ENCODE measurements at regions not wholly inside any gene's neighbourhood (a gene's known extent, or its start where the extent isn't known, plus 50 kb on each side); places are given as distances from the start of the nearest gene placed in this dataset.
"Not testable (repeated sequence)": the region's sequence is repeated elsewhere in the genome, so short reads cannot be mapped to it uniquely, and the experiment has no call there.

GRCh38 chr5:145652700-145653099, 182.4 kb downstream of the PRELID2 start:
- not testable (repeated sequence) for DNase-seq

GRCh38 chr5:145647137-145647536, 188.0 kb downstream of the PRELID2 start:
- not testable (repeated sequence) for DNase-seq

- DNase-seq = not testable (repeated sequence)
Observed at GRCh38 chr5:145643214-145643613, 191.9 kb downstream of the PRELID2 start.

GRCh38 chr5:145637396-145637795, 197.7 kb downstream of the PRELID2 start:
- no peak for DNase-seq

GRCh38 chr5:145636371-145636770, 198.8 kb downstream of the PRELID2 start:
- peak; percentile 12 for DNase-seq

GRCh38 chr5:145633474-145633873, 201.7 kb downstream of the PRELID2 start:
- DNase-seq = no peak

GRCh38 chr5:145632701-145633100, 202.4 kb downstream of the PRELID2 start:
- no peak for DNase-seq

- DNase-seq = no peak
Observed at GRCh38 chr5:145629047-145629446, 206.1 kb downstream of the PRELID2 start.

GRCh38 chr5:145628525-145628924, 206.6 kb downstream of the PRELID2 start:
- no peak for DNase-seq

GRCh38 chr5:145619806-145620310, 215.3 kb downstream of the PRELID2 start:
- DNase-seq = no peak

GRCh38 chr5:145616739-145617138, 218.4 kb downstream of the PRELID2 start:
- DNase-seq = not testable (repeated sequence)

GRCh38 chr5:145598983-145599382, 236.2 kb downstream of the PRELID2 start:
- no peak for DNase-seq

GRCh38 chr5:145598184-145598583, 237.0 kb downstream of the PRELID2 start:
- DNase-seq = peak; percentile 17

GRCh38 chr5:145591578-145591977, 243.6 kb downstream of the PRELID2 start:
- no peak for DNase-seq

- DNase-seq = no peak
Observed at GRCh38 chr5:145589063-145589462, 246.1 kb downstream of the PRELID2 start.

- no peak for DNase-seq
Observed at GRCh38 chr5:145588558-145588957, 246.6 kb downstream of the PRELID2 start.

- DNase-seq = no peak
Observed at GRCh38 chr5:145588113-145588512, 247.0 kb downstream of the PRELID2 start.

GRCh38 chr5:145587710-145588109, 247.4 kb downstream of the PRELID2 start:
- DNase-seq = peak; percentile 44

GRCh38 chr5:145587308-145587672, 247.9 kb downstream of the PRELID2 start:
- no peak for DNase-seq

- no peak for DNase-seq
Observed at GRCh38 chr5:145586661-145587307, 248.4 kb downstream of the PRELID2 start.

GRCh38 chr5:145585443-145586148, 249.5 kb downstream of the PRELID2 start:
- DNase-seq = peak; percentile 5

GRCh38 chr5:145579301-145579700, 255.8 kb downstream of the PRELID2 start:
- DNase-seq = no peak

GRCh38 chr5:145574889-145575573, 260.1 kb downstream of the PRELID2 start:
- DNase-seq = no peak

- peak; percentile 75 for DNase-seq
Observed at GRCh38 chr5:145568581-145568980, 266.6 kb downstream of the PRELID2 start.

Measured in DMS53 (cell line).